HEK293T (cell line): ENCODE measurements at regions not wholly inside any gene's neighbourhood (a gene's known extent, or its start where the extent isn't known, plus 50 kb on each side); places are given as distances from the start of the nearest gene placed in this dataset.

ENCODE experiments used
- ARNT ChIP-seq: fragments of 450-650 bp; IDR thresholded peaks from 2 replicates; pipeline ENCODE4 v1.6.1; 2017; ENCODE audit warnings: mild to moderate bottlenecking
- BHLHE40 ChIP-seq: fragments of 450-650 bp; IDR thresholded peaks from 2 replicates; pipeline ENCODE4 v1.6.1; 2016; ENCODE audit warnings: mild to moderate bottlenecking, moderate library complexity, borderline replicate concordance
- CTBP1 ChIP-seq: fragments of 450-650 bp; IDR thresholded peaks from 2 replicates; pipeline ENCODE4 v1.6.1; 2016; ENCODE audit warnings: borderline replicate concordance
- ELF4 ChIP-seq: fragments of 450-650 bp; IDR thresholded peaks from 2 replicates; pipeline ENCODE4 v1.6.1; 2017; ENCODE audit warnings: antibody characterized with exemption
- FOXA1 ChIP-seq: fragments of 450-650 bp; IDR thresholded peaks from 2 replicates; pipeline ENCODE4 v1.6.1; 2016; ENCODE audit warnings: mild to moderate bottlenecking
- FOXK2 ChIP-seq: fragments of 450-650 bp; IDR thresholded peaks from 2 replicates; pipeline ENCODE4 v1.6.1; 2016; ENCODE audit warnings: mild to moderate bottlenecking
- FOXM1 ChIP-seq: fragments of 450-650 bp; IDR thresholded peaks from 2 replicates; pipeline ENCODE4 v1.6.1; 2017; ENCODE audit warnings: mild to moderate bottlenecking, borderline replicate concordance
- HDGF ChIP-seq: fragments of 450-650 bp; IDR thresholded peaks from 2 replicates; pipeline ENCODE4 v1.6.1; 2017; ENCODE audit warnings: antibody characterized with exemption, borderline replicate concordance
- LEF1 ChIP-seq: fragments of 450-650 bp; IDR thresholded peaks from 2 replicates; pipeline ENCODE4 v1.6.1; 2017; ENCODE audit warnings: mild to moderate bottlenecking, borderline replicate concordance
- NFRKB ChIP-seq: fragments of 450-650 bp; IDR thresholded peaks from 2 replicates; pipeline ENCODE4 v1.6.1; 2016; ENCODE audit warnings: mild to moderate bottlenecking, moderate library complexity
- SP1 ChIP-seq: fragments of 450-650 bp; IDR thresholded peaks from 2 replicates; pipeline ENCODE4 v1.6.1; 2017
- SUZ12 ChIP-seq: fragments of 450-650 bp; IDR thresholded peaks from 2 replicates; pipeline ENCODE4 v1.6.1; 2016; ENCODE audit warnings: mild to moderate bottlenecking
- ZNF384 ChIP-seq: fragments of 450-650 bp; IDR thresholded peaks from 2 replicates; pipeline ENCODE4 v1.6.1; 2016
- TF ChIP-seq, protein P1 (sequence below): fragments of 450-650 bp; IDR thresholded peaks from 2 replicates; pipeline ENCODE4 v1.6.1; 2016

DNA sequence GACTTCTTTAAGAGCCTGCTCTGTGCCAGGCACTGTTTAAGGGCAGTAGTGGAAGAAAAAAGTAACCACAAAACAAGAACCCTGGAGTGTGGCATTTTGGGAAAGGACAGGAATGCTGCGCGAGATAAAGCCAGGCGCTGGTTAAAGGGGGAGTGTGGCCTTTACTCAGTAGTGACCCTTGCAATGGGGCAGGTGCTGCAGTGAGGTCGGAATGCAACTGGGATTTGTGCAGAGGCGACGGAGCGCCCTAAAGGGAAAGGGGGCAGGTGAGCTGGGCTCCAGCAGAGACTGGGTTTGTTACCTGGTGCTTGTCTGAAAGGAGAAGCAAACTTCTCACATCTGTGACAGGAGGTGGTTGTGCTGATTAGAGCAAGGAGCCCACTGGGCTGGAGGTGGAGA is 263.6 kb downstream of the ACTR3B start:
- TF ChIP-seq HDGF (no peak), SP1 (no peak), SUZ12 (no peak), FOXK2 (no peak), ZNF384 (no peak), BHLHE40 (no peak), ELF4 (no peak), FOXM1 (no peak), FOXA1 (no peak), NFRKB (no peak), ARNT (no peak), LEF1 (no peak), CTBP1 (no peak)
- TF ChIP-seq, protein P1, sequence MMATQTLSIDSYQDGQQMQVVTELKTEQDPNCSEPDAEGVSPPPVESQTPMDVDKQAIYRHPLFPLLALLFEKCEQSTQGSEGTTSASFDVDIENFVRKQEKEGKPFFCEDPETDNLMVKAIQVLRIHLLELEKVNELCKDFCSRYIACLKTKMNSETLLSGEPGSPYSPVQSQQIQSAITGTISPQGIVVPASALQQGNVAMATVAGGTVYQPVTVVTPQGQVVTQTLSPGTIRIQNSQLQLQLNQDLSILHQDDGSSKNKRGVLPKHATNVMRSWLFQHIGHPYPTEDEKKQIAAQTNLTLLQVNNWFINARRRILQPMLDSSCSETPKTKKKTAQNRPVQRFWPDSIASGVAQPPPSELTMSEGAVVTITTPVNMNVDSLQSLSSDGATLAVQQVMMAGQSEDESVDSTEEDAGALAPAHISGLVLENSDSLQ, result no peak
